SK-N-SH treated with all-trans-retinoic acid at 6 μM for 48 hours (cell line): ENCODE measurements at regions not wholly inside any gene's neighbourhood (a gene's known extent, or its start where the extent isn't known, plus 50 kb on each side); places are given as distances from the start of the nearest gene placed in this dataset.

Source experiments
- CSDC2 ChIP-seq: fragments of 250-450 bp; sonication (Bioruptor Pico); IDR thresholded peaks from 2 replicates; pipeline ENCODE4 v1.5.0; 2020; ENCODE audit warnings: mild to moderate bottlenecking, moderate library complexity
- GLIS3 ChIP-seq: fragments of 250-450 bp; sonication (Bioruptor Pico); IDR thresholded peaks from 2 replicates; pipeline ENCODE4 v1.5.0; 2020; ENCODE audit warnings: mild to moderate bottlenecking, moderate library complexity
- RARB ChIP-seq: fragments of 250-450 bp; sonication (Bioruptor Pico); IDR thresholded peaks from 2 replicates; pipeline ENCODE4 v1.8.0; 2021; ENCODE audit warnings: mild to moderate bottlenecking, moderate library complexity
- SNAI2 ChIP-seq: fragments of 250-450 bp; sonication (Bioruptor Pico); IDR thresholded peaks from 2 replicates; pipeline ENCODE4 v1.5.0; 2020; ENCODE audit warnings: mild to moderate bottlenecking, moderate library complexity
- ZFP3 ChIP-seq: fragments of 250-450 bp; sonication (Bioruptor Pico); IDR thresholded peaks from 2 replicates; pipeline ENCODE4 v1.5.0; 2020; ENCODE audit warnings: mild to moderate bottlenecking, moderate library complexity
- ZNF565 ChIP-seq: fragments of 450-650 bp; formaldehyde crosslinking; conservative IDR thresholded peaks from 2 replicates; pipeline ENCODE4 v1.5.0; 2020; ENCODE audit warnings: low read depth, mild to moderate bottlenecking, moderate library complexity
- ZNF8 ChIP-seq: fragments of 450-650 bp; formaldehyde crosslinking; IDR thresholded peaks from 2 replicates; pipeline ENCODE4 v1.5.0; 2020; ENCODE audit warnings: mild to moderate bottlenecking, moderate library complexity

DNA sequence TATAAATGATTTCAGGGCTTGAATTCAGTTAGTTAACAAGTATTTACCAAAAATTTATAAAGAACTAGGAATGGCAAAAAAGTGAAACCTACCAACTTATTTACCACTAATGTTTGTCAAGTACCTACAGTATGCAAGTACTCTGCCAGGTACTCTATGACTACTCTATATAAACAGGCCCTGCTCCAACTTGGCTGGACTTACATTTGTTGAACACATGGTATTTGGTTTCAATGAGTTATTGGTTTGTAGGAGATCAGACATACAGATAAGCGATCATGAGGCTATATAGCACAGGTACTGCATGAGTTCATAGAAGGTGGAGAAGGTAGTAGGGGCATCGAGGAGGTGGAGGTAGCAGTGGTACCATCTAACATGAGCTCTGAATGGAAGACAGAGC is 159.9 kb upstream of the PDGFD start:
- TF ChIP-seq RARB (CRISPR knock-in tag), result no peak
- TF ChIP-seq GLIS3 (CRISPR knock-in tag), result no peak
- TF ChIP-seq ZFP3 (CRISPR knock-in tag), result no peak
- TF ChIP-seq SNAI2 (CRISPR knock-in tag), result no peak
- TF ChIP-seq ZNF8 (CRISPR knock-in tag), result no peak
- TF ChIP-seq CSDC2, result no peak
- no peak for TF ChIP-seq ZNF565 (CRISPR knock-in tag)
